Fibroblast of mammary gland (primary cell): ENCODE measurements at regions not wholly inside any gene's neighbourhood (a gene's known extent, or its start where the extent isn't known, plus 50 kb on each side); places are given as distances from the start of the nearest gene placed in this dataset.

Experiments
- DNase-seq: peaks from one replicate; pipeline ENCODE4 v3.0.0-alpha.2; 2010; ENCODE audit warnings: low read depth
- H3K4me3 ChIP-seq: 2 replicates; pipeline ENCODE4 v1.5.1; 2011; ENCODE audit warnings: low read depth, mild to moderate bottlenecking, low read length, moderate library complexity; ENCODE audit not compliant: control insufficient read depth
- TF ChIP-seq, protein P1 (sequence below): conservative IDR thresholded peaks from 2 replicates; pipeline ENCODE4 v1.5.1; 2011; ENCODE audit warnings: low read depth, low read length, inconsistent platforms; ENCODE audit not compliant: control insufficient read depth, insufficient read depth

DNA sequence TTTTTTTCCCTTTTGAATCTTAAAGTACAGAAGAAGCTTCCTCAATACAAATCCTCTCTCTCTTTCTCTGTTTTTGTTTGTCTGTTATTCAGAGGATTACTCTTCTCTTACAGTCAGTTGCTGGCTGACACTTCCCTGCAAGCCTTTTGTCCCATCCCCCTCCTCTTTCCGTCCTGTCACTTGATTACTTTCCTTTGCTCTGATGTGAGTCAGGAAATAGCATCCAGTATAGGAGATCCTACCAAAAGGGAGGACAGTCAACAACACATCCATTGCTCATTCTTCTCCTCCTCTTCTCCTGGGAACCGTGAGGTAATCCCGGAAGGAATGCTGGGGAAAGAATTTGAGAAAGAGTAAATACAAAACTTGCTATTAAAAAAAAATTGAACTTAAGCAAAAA is 79.3 kb upstream of the SCN7A start:
- peak; percentile 56 for DNase-seq
- TF ChIP-seq, protein P1, sequence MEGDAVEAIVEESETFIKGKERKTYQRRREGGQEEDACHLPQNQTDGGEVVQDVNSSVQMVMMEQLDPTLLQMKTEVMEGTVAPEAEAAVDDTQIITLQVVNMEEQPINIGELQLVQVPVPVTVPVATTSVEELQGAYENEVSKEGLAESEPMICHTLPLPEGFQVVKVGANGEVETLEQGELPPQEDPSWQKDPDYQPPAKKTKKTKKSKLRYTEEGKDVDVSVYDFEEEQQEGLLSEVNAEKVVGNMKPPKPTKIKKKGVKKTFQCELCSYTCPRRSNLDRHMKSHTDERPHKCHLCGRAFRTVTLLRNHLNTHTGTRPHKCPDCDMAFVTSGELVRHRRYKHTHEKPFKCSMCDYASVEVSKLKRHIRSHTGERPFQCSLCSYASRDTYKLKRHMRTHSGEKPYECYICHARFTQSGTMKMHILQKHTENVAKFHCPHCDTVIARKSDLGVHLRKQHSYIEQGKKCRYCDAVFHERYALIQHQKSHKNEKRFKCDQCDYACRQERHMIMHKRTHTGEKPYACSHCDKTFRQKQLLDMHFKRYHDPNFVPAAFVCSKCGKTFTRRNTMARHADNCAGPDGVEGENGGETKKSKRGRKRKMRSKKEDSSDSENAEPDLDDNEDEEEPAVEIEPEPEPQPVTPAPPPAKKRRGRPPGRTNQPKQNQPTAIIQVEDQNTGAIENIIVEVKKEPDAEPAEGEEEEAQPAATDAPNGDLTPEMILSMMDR: no peak
- no peak overlapping the region for H3K4me3 ChIP-seq

GRCh38 chr2:166572937-166573336 is 78.9 kb upstream of the SCN7A start:
- no peak for DNase-seq
- H3K4me3 ChIP-seq: no peak overlapping the region

DNA sequence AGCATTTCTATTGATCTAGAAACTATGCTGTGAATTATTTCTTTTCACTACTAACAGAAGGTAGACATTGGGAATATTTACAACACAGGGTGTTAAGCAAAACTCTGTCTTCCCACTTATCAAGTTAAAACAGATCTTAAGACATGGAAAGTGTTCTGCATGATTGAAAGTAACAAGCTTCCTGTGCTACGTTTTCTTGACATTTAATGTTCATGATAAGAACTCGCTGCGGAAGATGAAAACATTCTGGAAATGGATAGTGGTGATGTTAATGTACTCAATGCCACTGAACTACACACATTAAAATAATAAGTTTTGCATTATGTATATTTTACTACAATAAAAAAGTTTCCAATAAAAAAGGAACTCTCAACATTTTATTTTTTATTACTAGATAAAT is 74.4 kb upstream of the SCN7A start:
- DNase-seq: no peak
- TF ChIP-seq, protein P1: no peak
- H3K4me3 ChIP-seq: no peak overlapping the region

More at GRCh38 chr2:166572937-166573336, 78.9 kb upstream of the SCN7A start:
- TF ChIP-seq, protein P1: no peak

DNA sequence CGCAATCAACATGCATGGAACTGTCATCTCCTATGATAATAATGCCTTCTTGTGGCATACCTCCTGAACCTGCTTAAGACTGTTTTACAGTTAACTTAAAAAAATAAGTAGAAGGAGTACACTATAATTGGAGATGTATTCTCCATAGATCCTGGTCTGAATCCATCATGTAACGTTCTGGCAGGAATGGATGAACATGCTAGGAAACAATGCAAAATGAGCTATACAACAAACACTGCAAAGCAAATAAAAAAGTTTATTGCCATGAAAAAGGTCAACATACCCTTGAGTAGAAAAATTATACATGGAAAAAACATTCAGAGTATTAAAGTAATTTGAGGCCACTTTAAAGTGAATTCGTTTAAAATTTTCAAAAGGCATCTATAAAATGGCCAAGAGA is 71.5 kb upstream of the SCN7A start:
- no peak for DNase-seq
- TF ChIP-seq, protein P1: no peak
- no peak overlapping the region for H3K4me3 ChIP-seq

- peak; percentile 19 for DNase-seq
- TF ChIP-seq, protein P1: no peak
- H3K4me3 ChIP-seq: no peak overlapping the region
These were observed 69.8 kb upstream of the SCN7A start for GRCh38 chr2:166563894-166564293.

- no peak overlapping the region for H3K4me3 ChIP-seq
- TF ChIP-seq, protein P1: no peak
- DNase-seq: no peak
These were observed 66.0 kb upstream of the SCN7A start for GRCh38 chr2:166560022-166560421.

- no peak overlapping the region for H3K4me3 ChIP-seq
- no peak for DNase-seq
- TF ChIP-seq, protein P1: no peak
These were observed 56.9 kb upstream of the SCN7A start for GRCh38 chr2:166550923-166551322.
